PC-3 (cell line): ENCODE measurements at regions not wholly inside any gene's neighbourhood (a gene's known extent, or its start where the extent isn't known, plus 50 kb on each side); places are given as distances from the start of the nearest gene placed in this dataset.
A peak's percentile ranks its signal among the peaks of the same experiment; 100 is the strongest.

ENCODE experiments used
- ATAC-seq: fragments of 200-7000 bp; cut with Tn5 transposase; 2 replicates; pipeline ENCODE4 v1.9.1; 2020; ENCODE audit warnings: mild to moderate bottlenecking, moderate library complexity
- BruUV-seq: library from RNA; stranded (reverse); fragments of 400-500 nt; replicated peaks from 2 replicates; lab custom pipeline; 2021; lab: Mats Ljungman, UMichigan
- CTCF ChIA-PET: fragments of 300-600 bp; sonication (Branson Sonifier 250); formaldehyde crosslinking; loops from one replicate; lab custom pipeline; 2022; ENCODE audit warnings: antibody characterized with exemption; lab: Charles Lee
- POLR2A ChIA-PET: fragments of 300-600 bp; sonication (Branson Sonifier 250); formaldehyde crosslinking; loops from one replicate; lab custom pipeline; 2022; ENCODE audit warnings: antibody characterized with exemption; ENCODE audit not compliant: unreplicated experiment; lab: Charles Lee
- DNase-seq: peaks from one replicate; pipeline ENCODE4 v3.0.0-alpha.2; 2015
- H2AFZ ChIP-seq: fragments of 300-600 bp; sonication (generic); 2 replicates; pipeline ENCODE4 v1.6.0; 2016; ENCODE audit warnings: antibody characterized with exemption, low read length
- H3F3A ChIP-seq: fragments of 300-600 bp; sonication (generic); one replicate; pipeline ENCODE4 v1.6.0; 2017; ENCODE audit warnings: antibody characterized with exemption, low read length, control low read depth, mild to moderate bottlenecking; ENCODE audit not compliant: unreplicated experiment
- H3K27ac ChIP-seq: fragments of 300-600 bp; sonication (generic); 2 replicates; pipeline ENCODE4 v1.5.1; 2016; ENCODE audit warnings: mild to moderate bottlenecking, low read length
- H3K27me3 ChIP-seq: fragments of 300-600 bp; sonication (generic); 2 replicates; pipeline ENCODE4 v1.6.1; 2016; ENCODE audit warnings: low read length, mixed read lengths
- H3K36me3 ChIP-seq: fragments of 300-600 bp; sonication (generic); 2 replicates; pipeline ENCODE4 v1.6.1; 2016; ENCODE audit warnings: low read depth, mixed run types, low read length, mixed read lengths
- H3K4me1 ChIP-seq: fragments of 300-600 bp; sonication (generic); 2 replicates; pipeline ENCODE4 v1.5.1; 2016; ENCODE audit warnings: low read length; ENCODE audit not compliant: insufficient read depth
- H3K4me2 ChIP-seq: fragments of 300-600 bp; sonication (generic); 2 replicates; pipeline ENCODE4 v1.6.0; 2016; ENCODE audit warnings: low read length
- H3K4me3 ChIP-seq: fragments of 300-600 bp; sonication (generic); 2 replicates; pipeline ENCODE4 v1.5.1; 2016; ENCODE audit warnings: mild to moderate bottlenecking, low read length, mixed read lengths
- H3K79me2 ChIP-seq: fragments of 300-600 bp; sonication (generic); 2 replicates; pipeline ENCODE4 v1.6.1; 2017; ENCODE audit warnings: low read length, mixed read lengths
- H3K9ac ChIP-seq: fragments of 300-600 bp; sonication (generic); 2 replicates; pipeline ENCODE4 v1.6.0; 2016; ENCODE audit warnings: mild to moderate bottlenecking, low read length
- H3K9me2 ChIP-seq: fragments of 300-600 bp; sonication (generic); replicated peaks from 2 replicates; pipeline ENCODE4 v1.6.1; 2016; ENCODE audit warnings: mixed run types, low read length, mixed read lengths
- H3K9me3 ChIP-seq: fragments of 300-600 bp; sonication (generic); 2 replicates; pipeline ENCODE4 v1.6.1; 2016; ENCODE audit warnings: low read length, mixed read lengths
- H4K20me1 ChIP-seq: fragments of 300-600 bp; sonication (generic); 2 replicates; pipeline ENCODE4 v1.6.1; 2016; ENCODE audit warnings: low read length, mixed read lengths
- CTCF ChIP-seq: fragments of 300-600 bp; sonication (generic); conservative IDR thresholded peaks from 2 replicates; pipeline ENCODE4 v1.5.1; 2017; ENCODE audit warnings: antibody characterized with exemption, low read depth, mild to moderate bottlenecking, low read length
- EZH2 ChIP-seq: fragments of 300-600 bp; sonication (generic); IDR thresholded peaks from one replicate; pipeline ENCODE4 v1.6.1; 2017; ENCODE audit warnings: antibody characterized with exemption, mild to moderate bottlenecking, low read length; ENCODE audit not compliant: unreplicated experiment
- EZH2phosphoT487 ChIP-seq: fragments of 300-600 bp; sonication (generic); IDR thresholded peaks from 2 replicates; pipeline ENCODE4 v1.6.1; 2018; ENCODE audit warnings: mild to moderate bottlenecking, antibody characterized with exemption, low read length, borderline replicate concordance
- intact Hi-C: fragments of 100-400 bp; cut with micrococcal nuclease; formaldehyde crosslinking; loops from 2 replicates; pipeline ENCODE4 v1.9.0; 2023

GRCh38 chr1:189859385-189859977, 618.2 kb downstream of the BRINP3 start:
- Histone ChIP-seq H3K9me3 (no peaks in the 10 kb centered on the region), H2AFZ (no peak overlapping the region), H3K27ac (no peak overlapping the region), H3K27me3 (no peaks in the 10 kb centered on the region), H3K4me3 (no peak overlapping the region), H3K4me1 (no peaks in the 10 kb centered on the region), H3K36me3 (no peaks in the 10 kb centered on the region), H3K9ac (no peak overlapping the region), H4K20me1 (no peaks in the 10 kb centered on the region), H3K9me2 (no peaks in the 10 kb centered on the region), H3F3A (no peaks in the 10 kb centered on the region), H3K79me2 (no peaks in the 10 kb centered on the region), H3K4me2 (no peak overlapping the region)
- POLR2A ChIA-PET = no interaction called here
- TF ChIP-seq CTCF (peak; percentile 77), EZH2phosphoT487 (no peak)
- DNase-seq (peak; percentile 30), ATAC-seq (no peak)
- CTCF ChIA-PET = no interaction called here
- no TSS peak for BruUV-seq
- intact Hi-C loops = no loop called here

- Histone ChIP-seq H3K4me1 (no peaks in the 10 kb centered on the region), H3K9ac (no peak overlapping the region), H3K9me3 (no peaks in the 10 kb centered on the region), H3K4me2 (no peak overlapping the region), H3K27ac (no peak overlapping the region), H3K9me2 (no peaks in the 10 kb centered on the region), H3K27me3 (no peaks in the 10 kb centered on the region), H3K36me3 (no peaks in the 10 kb centered on the region), H3K79me2 (no peaks in the 10 kb centered on the region), H4K20me1 (no peaks in the 10 kb centered on the region), H3F3A (no peaks in the 10 kb centered on the region), H3K4me3 (no peak overlapping the region), H2AFZ (no peak overlapping the region)
- no peak for DNase-seq
- ATAC-seq = no peak
- no TSS peak for BruUV-seq
- intact Hi-C loops = no loop called here
- POLR2A ChIA-PET = no interaction called here
- no peak for TF ChIP-seq EZH2phosphoT487
- TF ChIP-seq CTCF = no peak
- TF ChIP-seq EZH2 = no peak
- CTCF ChIA-PET = no interaction called here
These were observed 611.1 kb downstream of the BRINP3 start for GRCh38 chr1:189866606-189867005.

- H3K79me2 ChIP-seq = no peaks in the 10 kb centered on the region
- H3K27me3 ChIP-seq = no peaks in the 10 kb centered on the region
- H3K4me1 ChIP-seq = no peaks in the 10 kb centered on the region
- H3K36me3 ChIP-seq = no peaks in the 10 kb centered on the region
- H4K20me1 ChIP-seq = no peaks in the 10 kb centered on the region
- POLR2A ChIA-PET = no interaction called here
- no peaks in the 10 kb centered on the region for H3K9me3 ChIP-seq
- BruUV-seq = no TSS peak
- H3K27ac ChIP-seq = no peak overlapping the region
- H3K4me3 ChIP-seq = no peak overlapping the region
- H2AFZ ChIP-seq = no peak overlapping the region
- DNase-seq = no peak
- TF ChIP-seq EZH2 (no peak), CTCF (no peak), EZH2phosphoT487 (no peak)
- no peak overlapping the region for H3K4me2 ChIP-seq
- no peak for ATAC-seq
- CTCF ChIA-PET = no interaction called here
- intact Hi-C loops = no loop called here
- no peaks in the 10 kb centered on the region for H3K9me2 ChIP-seq
- no peak overlapping the region for H3K9ac ChIP-seq
- no peaks in the 10 kb centered on the region for H3F3A ChIP-seq
These were observed 609.6 kb downstream of the BRINP3 start for GRCh38 chr1:189868021-189868420.
